HCT116 (cell line): ENCODE measurements at regions not wholly inside any gene's neighbourhood (a gene's known extent, or its start where the extent isn't known, plus 50 kb on each side); places are given as distances from the start of the nearest gene placed in this dataset.
"Not testable (repeated sequence)": the region's sequence is repeated elsewhere in the genome, so short reads cannot be mapped to it uniquely, and the experiment has no call there.

ENCODE experiments used
- ATAC-seq: fragments of 200-7000 bp; cut with Tn5 transposase; 2 replicates; pipeline ENCODE4 v1.9.1; 2020; ENCODE audit warnings: mild to moderate bottlenecking, moderate library complexity
- BruUV-seq: library from RNA; stranded (reverse); fragments of 400-500 nt; replicated peaks from 2 replicates; lab custom pipeline; 2021; lab: Mats Ljungman, UMichigan
- CTCF ChIA-PET: fragments of 300-600 bp; sonication (Branson Sonifier 250); formaldehyde crosslinking; loops from one replicate; lab custom pipeline; 2021; ENCODE audit warnings: antibody characterized with exemption; lab: Charles Lee
- POLR2A ChIA-PET: fragments of 300-600, 350-600 bp; sonication (Branson Sonifier 250); formaldehyde crosslinking; loops from one replicate; lab custom pipeline; 2021; ENCODE audit warnings: antibody characterized with exemption; lab: Charles Lee
- RAD21 ChIA-PET, 2 experiments: fragments of 300-600 bp; sonication (Branson Sonifier 250); formaldehyde crosslinking; loops; one replicate each; lab custom pipeline; 2023; ENCODE audit warnings: low total read pairs in 2 of 2; ENCODE audit not compliant: uncharacterized antibody in 2 of 2, unreplicated experiment in 2 of 2, low non-redundant PET in 1 of 2; lab: Charles Lee
- DNase-seq: peaks from one replicate; pipeline ENCODE4 v3.0.0-alpha.2; 2010; ENCODE audit warnings: low read depth, low spot score
- H2AFZ ChIP-seq: fragments of 200-600 bp; shearing (Covaris generic), sonication (generic); 2 replicates; pipeline ENCODE4 v1.6.1; 2017; ENCODE audit warnings: low read depth, mixed run types, mixed read lengths, antibody characterized with exemption, low read length; ENCODE audit not compliant: poor library complexity, severe bottlenecking
- H3K27ac ChIP-seq: 2 replicates; pipeline ENCODE4 v1.5.1; 2012; ENCODE audit warnings: low read depth, low read length
- H3K27me3 ChIP-seq: fragments of 200-600 bp; sonication (generic); 2 replicates; pipeline ENCODE4 v1.6.1; 2016; ENCODE audit warnings: mixed run types, low read length, mixed read lengths; ENCODE audit not compliant: insufficient read depth
- H3K36me3 ChIP-seq, 2 experiments: fragments of 200-500 bp in 1 of 2; fragments of 200-600 bp in 1 of 2; sonication (Bioruptor generic) in 1 of 2; sonication (generic) in 1 of 2; 2 replicates each; pipeline versions ENCODE4 v1.5.1 to v1.6.1; 2014 to 2016; ENCODE audit warnings: low read length in 2 of 2, inconsistent platforms in 1 of 2, mixed read lengths in 1 of 2, mixed run types in 1 of 2; ENCODE audit not compliant: insufficient read depth in 2 of 2, control insufficient read depth in 1 of 2
- H3K4me1 ChIP-seq, 2 experiments: fragments of 200-600 bp in 1 of 2; sonication (generic) in 1 of 2; 2 replicates each; pipeline versions ENCODE4 v1.5.1 to v1.6.1; 2012 to 2017; ENCODE audit warnings: low read length in 2 of 2, inconsistent platforms in 1 of 2, mild to moderate bottlenecking in 1 of 2, mixed read lengths in 1 of 2, mixed run types in 1 of 2, moderate library complexity in 1 of 2; ENCODE audit not compliant: insufficient read depth in 2 of 2, control insufficient read depth in 1 of 2
- H3K4me2 ChIP-seq: fragments of 200-600 bp; sonication (generic); 2 replicates; pipeline ENCODE4 v1.6.1; 2017; ENCODE audit warnings: mixed run types, low read length, mixed read lengths
- H3K4me3 ChIP-seq, 2 experiments: fragments of 200-600 bp in 1 of 2; sonication (generic) in 1 of 2; replicated peaks in 1 of 2; 2 replicates each; pipeline ENCODE4 v1.5.1; 2011 to 2016; ENCODE audit warnings: low read length in 2 of 2, control low read depth in 1 of 2, low read depth in 1 of 2, mild to moderate bottlenecking in 1 of 2, mixed read lengths in 1 of 2, mixed run types in 1 of 2
- H3K79me2 ChIP-seq: fragments of 200-600 bp; sonication (generic); 2 replicates; pipeline ENCODE4 v1.6.1; 2017; ENCODE audit warnings: mild to moderate bottlenecking, mixed run types, low read length, moderate library complexity, mixed read lengths; ENCODE audit not compliant: insufficient read depth
- H3K9ac ChIP-seq: fragments of 200-600 bp; sonication (generic); 2 replicates; pipeline ENCODE4 v1.6.1; 2016; ENCODE audit warnings: low read length, mixed read lengths
- H3K9me2 ChIP-seq: fragments of 200-600 bp; sonication (generic), shearing (Covaris generic); 2 replicates; pipeline ENCODE4 v1.6.1; 2017; ENCODE audit warnings: mixed run types, mild to moderate bottlenecking, moderate library complexity; ENCODE audit not compliant: insufficient read depth
- H3K9me3 ChIP-seq, 2 experiments: fragments of 200-500 bp in 1 of 2; fragments of 200-600 bp in 1 of 2; sonication (Bioruptor generic) in 1 of 2; sonication (generic) in 1 of 2; 2 replicates each; pipeline ENCODE4 v1.6.1; 2014 to 2017; ENCODE audit warnings: low read length in 2 of 2, mixed read lengths in 2 of 2, inconsistent platforms in 1 of 2, low read depth in 1 of 2, mild to moderate bottlenecking in 1 of 2, mixed run types in 1 of 2, moderate library complexity in 1 of 2; ENCODE audit not compliant: control insufficient read depth in 1 of 2, insufficient read depth in 1 of 2
- H4K20me1 ChIP-seq: fragments of 200-600 bp; sonication (generic), shearing (Covaris generic); 2 replicates; pipeline ENCODE4 v1.6.1; 2017; ENCODE audit warnings: mixed run types, mild to moderate bottlenecking, moderate library complexity; ENCODE audit not compliant: insufficient read depth
- CBX3 ChIP-seq: IDR thresholded peaks from 2 replicates; pipeline ENCODE4 v1.6.1; 2012; ENCODE audit warnings: low read depth
- EGR1 ChIP-seq: IDR thresholded peaks from 2 replicates; pipeline ENCODE4 v1.6.1; 2012; ENCODE audit warnings: low read depth
- FOSL1 ChIP-seq: IDR thresholded peaks from 2 replicates; pipeline ENCODE4 v1.6.1; 2012; ENCODE audit warnings: low read depth
- SIN3A ChIP-seq: IDR thresholded peaks from 2 replicates; pipeline ENCODE4 v1.6.1; 2012; ENCODE audit warnings: low read depth
- SP1 ChIP-seq: IDR thresholded peaks from 2 replicates; pipeline ENCODE4 v1.6.1; 2012; ENCODE audit warnings: low read depth
- TCF7L2 ChIP-seq: IDR thresholded peaks from 2 replicates; pipeline ENCODE4 v1.7.0; 2011; ENCODE audit warnings: borderline replicate concordance, inconsistent platforms; ENCODE audit not compliant: insufficient read depth, insufficient read length; ENCODE audit errors: extremely low read depth
- intact Hi-C: fragments of 100-400 bp; cut with micrococcal nuclease; formaldehyde crosslinking; loops from 2 replicates; pipeline ENCODE4 v1.10.0; 2022

GRCh38 chr1:8230292-8230621 lies 87.7 kb upstream of the SLC45A1 start (continued):
- TF ChIP-seq TCF7L2 (no peak), SP1 (no peak), SIN3A (no peak), EGR1 (no peak)
- TF ChIP-seq, all 23 proteins: peak for 0

DNA sequence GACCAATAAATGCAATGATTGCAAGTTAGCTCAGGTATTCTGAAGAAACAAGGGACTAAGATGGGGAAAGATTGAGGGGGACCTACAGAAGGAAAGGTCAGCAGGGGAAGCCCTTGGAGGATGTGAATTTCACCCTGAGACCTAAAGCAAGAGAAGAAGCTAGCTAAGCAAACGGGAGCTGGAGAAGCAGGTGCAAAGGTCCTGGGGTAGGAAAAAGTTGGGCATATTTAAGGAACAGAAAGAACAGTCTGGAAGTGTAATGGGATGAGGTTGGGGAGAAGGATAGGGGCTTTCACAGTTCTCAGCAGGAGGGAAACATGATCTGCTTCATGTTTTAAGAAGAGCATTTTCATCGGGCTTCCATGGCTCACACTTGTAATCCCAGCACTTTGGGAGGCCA lies 89.7 kb upstream of the SLC45A1 start:
- H3K4me1 ChIP-seq: peaks cover 28 to 55% of the 10 kb centered on the region in 2 experiments
- CTCF ChIA-PET: no interaction called here

DNA sequence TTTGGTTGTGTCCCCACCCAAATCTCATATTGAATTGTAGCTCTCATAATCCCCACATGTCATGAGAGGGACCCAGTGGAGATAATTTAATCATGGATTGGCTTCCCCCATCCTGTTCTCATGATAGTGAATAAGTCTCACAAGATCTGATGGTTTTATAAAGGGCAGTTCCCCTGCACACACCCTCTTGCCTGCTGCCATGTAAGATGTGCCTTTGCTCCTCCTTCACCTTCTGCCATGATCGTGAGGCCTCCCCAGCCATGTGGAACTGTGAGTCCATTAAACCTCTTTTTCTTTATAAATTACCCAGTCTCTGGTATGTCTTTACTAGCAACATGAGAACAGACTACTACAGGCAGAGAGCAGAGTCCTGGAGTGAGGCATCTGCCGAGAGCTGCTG lies 90.2 kb upstream of the SLC45A1 start:
- H2AFZ ChIP-seq, POLR2A ChIA-PET, ATAC-seq, H3K9me3 ChIP-seq, H3K36me3 ChIP-seq, BruUV-seq, H3K9ac ChIP-seq, H3K4me2 ChIP-seq, CTCF ChIA-PET, H3K79me2 ChIP-seq, H3K4me3 ChIP-seq, H3K27me3 ChIP-seq, DNase-seq, H3K27ac ChIP-seq, intact Hi-C loops, RAD21 ChIA-PET, H3K9me2 ChIP-seq, H4K20me1 ChIP-seq: not testable (repeated sequence)
- peaks cover 23 to 50% of the 10 kb centered on the region in 2 experiments for H3K4me1 ChIP-seq

More for the DNA sequence above, 89.7 kb upstream of the SLC45A1 start:
- POLR2A ChIA-PET: no interaction called here
- H3K9ac ChIP-seq: no peak overlapping the region
- BruUV-seq: no TSS peak
- no peak overlapping the region for H3K27ac ChIP-seq
- no peaks in the 10 kb centered on the region for H3K9me2 ChIP-seq
- DNase-seq (no peak), ATAC-seq (no peak)
- H4K20me1 ChIP-seq: no peaks in the 10 kb centered on the region
- no peaks in the 10 kb centered on the region for H3K36me3 ChIP-seq
- RAD21 ChIA-PET: no interaction called here
- TF ChIP-seq FOSL1 (no peak), CBX3 (0 out of 2 replicates have a peak, but pooled peaks have one; percentile 38)
- H3K9me3 ChIP-seq: peaks cover 0 to 7% of the 10 kb centered on the region in 2 experiments; a peak in 1 of 4 replicates
- no peaks in the 10 kb centered on the region for H3K79me2 ChIP-seq
- H3K4me3 ChIP-seq: no peak overlapping the region
- H3K4me2 ChIP-seq: no peak overlapping the region
- no peaks in the 10 kb centered on the region for H3K27me3 ChIP-seq
- H2AFZ ChIP-seq: no peak overlapping the region
- intact Hi-C loops: no loop called here
